ENCODE measurements at regions not wholly inside any gene's neighbourhood (a gene's known extent, or its start where the extent isn't known, plus 50 kb on each side); places are given as distances from the start of the nearest gene placed in this dataset.
"Not testable (repeated sequence)": the region's sequence is repeated elsewhere in the genome, so short reads cannot be mapped to it uniquely, and the experiment has no call there.

GRCh38 chr7:16266470-16266869 is 154.9 kb downstream of the CRPPA start:
- TF ChIP-seq CTCF (IDR thresholded peaks at IDR 0.05; ENCODE audit: low read length); EZH2 (optimal IDR thresholded peaks at IDR 0.05; ENCODE audit: low read depth, low read length); EZH2phosphoT487 (IDR thresholded peaks at IDR 0.05; ENCODE audit: low read length): not testable (repeated sequence)

All from MM.1S (cell line).